Muscle of arm (tissue), 1 donor: ENCODE measurements at regions not wholly inside any gene's neighbourhood (a gene's known extent, or its start where the extent isn't known, plus 50 kb on each side); places are given as distances from the start of the nearest gene placed in this dataset.

ENCODE experiments used
- DNase-seq: peaks from one replicate; pipeline ENCODE4 v3.0.0-alpha.2; 2013

DNA sequence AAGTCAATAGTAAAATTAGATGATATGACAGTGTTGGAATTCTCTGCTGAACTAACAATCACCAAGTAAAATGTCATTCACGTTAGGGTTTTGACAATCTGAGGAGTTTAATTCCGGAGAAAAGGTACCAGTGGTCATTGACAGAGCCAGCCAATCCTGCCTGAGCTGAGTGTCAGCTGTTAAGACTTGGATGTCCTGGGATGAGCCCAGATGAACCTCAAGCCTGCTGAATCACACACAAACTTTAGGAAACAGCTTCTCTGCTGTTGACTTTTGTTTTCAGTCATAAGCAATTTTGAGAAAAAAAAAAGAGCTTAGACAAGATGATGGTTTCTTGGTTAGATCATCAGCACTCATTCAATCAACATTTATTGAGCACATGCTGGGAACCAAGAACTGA, 600.0 kb upstream of the SLC39A10 start:
- DNase-seq, result no peak

DNA sequence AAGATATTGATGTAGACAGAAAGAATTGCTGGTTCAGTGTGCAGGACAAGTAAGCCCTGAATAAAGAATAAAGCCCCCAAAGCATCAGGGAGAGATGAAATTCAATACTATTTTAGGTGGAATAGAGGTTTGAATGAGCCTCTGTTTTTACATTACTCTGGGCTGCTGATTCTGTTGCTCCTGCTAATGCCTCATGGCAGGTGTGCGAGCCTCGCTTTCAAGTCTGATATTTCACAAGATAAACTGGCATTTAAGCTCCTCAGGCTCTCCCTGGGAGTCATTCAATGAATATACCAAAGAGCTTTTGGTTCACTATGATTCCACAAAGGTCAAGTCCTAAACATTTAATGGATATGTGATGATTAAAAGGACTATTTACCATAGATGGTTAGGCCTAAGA, 601.0 kb upstream of the SLC39A10 start:
- no peak for DNase-seq

GRCh38 chr2:195051401-195051800, 605.6 kb upstream of the SLC39A10 start:
- no peak for DNase-seq

DNA sequence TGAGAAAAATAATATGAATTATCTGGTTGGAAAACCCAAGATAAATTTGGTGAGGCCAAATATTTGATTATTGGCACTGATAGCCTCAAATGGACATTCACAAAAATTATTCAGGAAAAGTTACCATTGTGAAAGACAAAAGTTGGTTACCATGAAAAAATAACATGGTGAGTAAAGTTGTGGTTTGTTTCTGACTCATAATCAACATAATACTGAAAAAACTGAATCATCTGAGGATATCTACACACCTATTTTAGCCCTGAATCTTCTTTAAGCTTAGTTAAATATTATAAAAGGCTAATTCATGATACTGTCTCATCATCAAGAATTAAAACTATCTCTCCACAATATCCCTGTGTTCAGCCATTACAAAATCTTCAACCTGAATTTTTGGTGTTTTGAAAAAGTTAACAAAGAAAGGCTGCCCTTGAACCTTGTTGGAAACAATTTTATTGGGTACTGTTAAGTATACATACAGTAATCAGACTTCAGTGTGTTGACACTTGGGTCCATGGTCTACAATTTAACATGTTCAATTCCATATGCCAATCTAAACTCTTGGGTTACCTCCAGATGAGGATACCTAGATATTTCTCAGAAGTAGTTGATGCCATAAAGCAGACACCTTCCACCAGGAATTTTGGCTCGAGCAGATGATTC, 607.5 kb upstream of the SLC39A10 start:
- no peak for DNase-seq

GRCh38 chr2:195047955-195048354, 609.1 kb upstream of the SLC39A10 start:
- DNase-seq, result no peak

- DNase-seq, result no peak
These were observed 612.2 kb upstream of the SLC39A10 start for GRCh38 chr2:195044801-195045200.

DNA sequence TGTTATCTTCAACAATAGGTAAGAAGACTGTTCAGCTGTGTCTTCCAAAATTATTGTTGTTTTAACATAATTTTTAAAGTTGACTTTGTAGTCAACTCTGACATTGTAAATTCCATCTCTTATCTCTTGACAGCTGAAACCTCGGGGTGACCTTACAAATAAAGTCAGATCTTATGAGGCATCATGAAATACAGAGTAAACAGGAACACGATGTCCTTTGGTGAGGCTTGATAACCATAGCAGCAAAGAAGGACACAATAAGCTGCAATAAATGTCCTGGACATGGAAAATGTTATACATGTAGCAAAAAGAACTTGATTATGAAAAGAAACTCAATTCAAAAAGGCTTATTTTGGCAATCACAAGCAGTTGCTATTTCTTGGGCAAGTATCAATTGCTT, 618.9 kb upstream of the SLC39A10 start:
- DNase-seq, result no peak

DNA sequence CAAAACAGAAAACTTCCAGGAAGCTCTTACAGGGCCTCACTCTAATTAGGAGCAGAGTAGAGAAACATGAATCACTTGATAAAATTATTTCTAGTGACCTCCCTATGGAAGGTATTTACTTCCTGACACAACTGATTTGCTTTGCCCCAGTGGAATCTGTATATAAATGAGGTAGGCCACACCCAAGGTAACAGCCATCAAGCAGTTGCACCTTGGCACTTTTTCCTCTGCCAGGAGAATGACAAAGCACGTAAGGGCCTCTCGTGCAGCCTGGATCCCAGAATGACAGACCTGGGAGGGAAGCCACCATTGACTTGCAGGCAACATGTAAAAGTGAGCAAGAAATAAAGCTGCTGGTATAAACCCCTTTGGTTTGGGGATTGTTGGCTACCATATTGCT, 620.0 kb upstream of the SLC39A10 start:
- DNase-seq, result no peak

GRCh38 chr2:195031411-195031810, 625.6 kb upstream of the SLC39A10 start:
- DNase-seq, result peak; percentile 12

DNA sequence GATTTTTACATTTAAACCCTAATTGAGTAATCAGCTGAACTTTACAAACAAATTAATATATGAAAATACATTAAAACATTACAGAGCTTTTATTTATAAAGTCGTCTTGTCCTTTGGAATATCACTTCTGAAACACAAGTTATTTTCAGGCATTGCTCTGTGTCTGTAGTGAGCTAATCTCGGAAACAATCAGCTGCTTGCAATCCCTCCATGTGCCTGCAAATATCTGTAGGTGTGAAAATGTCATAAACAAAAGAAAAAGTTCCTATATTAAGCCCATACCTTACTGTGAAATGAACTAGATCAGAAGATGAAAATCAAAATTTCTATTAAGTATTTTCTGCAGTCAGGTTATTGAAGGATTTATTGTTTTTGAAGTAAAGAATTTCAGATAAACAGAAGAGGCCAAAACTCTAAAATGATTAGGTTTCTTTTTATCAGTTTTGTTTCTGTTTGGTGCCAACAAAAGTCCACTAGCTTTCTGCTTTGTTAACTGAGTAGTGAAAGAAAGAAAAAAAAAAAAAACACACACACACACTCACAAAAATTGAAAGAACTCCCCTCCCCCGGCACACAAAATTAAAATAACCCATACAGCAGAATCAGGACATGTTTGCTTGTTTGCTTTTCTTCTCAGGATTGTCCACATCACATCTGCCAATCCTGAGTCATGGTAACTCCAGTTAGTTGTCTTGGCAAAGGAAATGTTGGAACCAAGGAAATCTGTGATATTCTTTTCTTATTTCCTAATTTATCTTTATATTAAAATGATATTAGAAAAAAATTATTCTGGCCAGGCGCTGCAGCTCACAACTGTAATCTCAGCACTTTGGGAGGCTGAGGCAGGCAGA, 627.0 kb upstream of the SLC39A10 start:
- DNase-seq, result no peak

GRCh38 chr2:195027947-195028346, 629.1 kb upstream of the SLC39A10 start:
- no peak for DNase-seq

DNA sequence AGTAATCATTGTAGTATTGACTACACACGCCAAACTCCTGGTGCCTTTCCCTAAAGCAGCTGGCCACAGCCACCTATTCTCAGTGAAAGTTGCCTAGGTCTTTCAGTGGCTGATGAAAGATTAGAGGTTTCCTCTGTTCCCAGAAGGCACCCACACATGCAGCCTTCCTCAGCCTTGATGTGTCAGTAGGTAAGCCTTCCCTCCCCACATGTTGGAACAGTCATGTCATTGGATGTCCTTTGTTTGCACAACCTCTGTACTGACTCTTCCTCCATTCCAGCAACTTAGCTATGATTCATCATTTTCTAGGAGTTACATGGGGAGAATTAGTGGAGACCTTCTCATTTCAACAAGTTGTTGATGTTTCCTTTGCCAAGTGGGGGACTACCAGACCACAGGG, 630.8 kb upstream of the SLC39A10 start:
- no peak for DNase-seq

- no peak for DNase-seq
These were observed 634.6 kb upstream of the SLC39A10 start for GRCh38 chr2:195022508-195022830.

GRCh38 chr2:195021711-195022507, 635.1 kb upstream of the SLC39A10 start:
- DNase-seq, result no peak

- DNase-seq, result no peak
These were observed 638.6 kb upstream of the SLC39A10 start for GRCh38 chr2:195018462-195018861.

DNA sequence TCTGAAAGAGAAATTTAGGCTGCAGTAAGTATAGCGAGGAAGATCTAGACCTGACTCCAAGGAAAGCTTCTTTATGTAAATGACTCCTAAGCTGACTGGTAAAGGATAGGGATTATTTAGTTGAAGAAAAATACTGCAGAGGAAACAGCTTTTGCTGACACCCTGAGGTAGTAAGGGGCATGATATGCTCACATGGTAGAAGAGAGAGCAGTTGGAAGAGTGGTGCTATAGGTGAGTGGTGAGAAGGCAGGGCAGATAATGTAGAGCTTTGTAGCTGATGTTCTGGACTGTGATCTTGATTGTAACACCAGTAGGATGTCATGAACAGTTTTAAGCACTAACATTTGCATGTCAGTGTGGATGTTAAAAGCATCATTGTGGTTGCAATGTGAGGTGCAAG, 639.1 kb upstream of the SLC39A10 start:
- no peak for DNase-seq

DNA sequence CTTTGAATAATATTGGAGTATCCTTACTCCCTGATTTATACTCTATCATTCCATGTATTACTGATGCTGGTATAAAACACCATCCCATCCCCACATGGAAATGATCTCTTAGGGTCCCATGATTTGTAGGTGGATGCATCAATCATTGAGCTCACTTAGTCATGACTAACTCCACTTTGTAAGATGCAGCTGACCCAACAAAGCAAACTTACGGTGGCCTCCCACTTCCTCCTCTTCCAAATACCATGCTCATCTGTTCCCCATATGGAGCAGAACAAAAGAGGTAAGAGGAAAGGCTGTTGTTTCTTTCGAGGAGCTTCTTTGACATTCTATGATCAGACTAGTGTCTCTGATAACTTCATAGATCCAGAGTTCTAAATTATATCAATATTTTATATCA, 640.2 kb upstream of the SLC39A10 start:
- no peak for DNase-seq

DNA sequence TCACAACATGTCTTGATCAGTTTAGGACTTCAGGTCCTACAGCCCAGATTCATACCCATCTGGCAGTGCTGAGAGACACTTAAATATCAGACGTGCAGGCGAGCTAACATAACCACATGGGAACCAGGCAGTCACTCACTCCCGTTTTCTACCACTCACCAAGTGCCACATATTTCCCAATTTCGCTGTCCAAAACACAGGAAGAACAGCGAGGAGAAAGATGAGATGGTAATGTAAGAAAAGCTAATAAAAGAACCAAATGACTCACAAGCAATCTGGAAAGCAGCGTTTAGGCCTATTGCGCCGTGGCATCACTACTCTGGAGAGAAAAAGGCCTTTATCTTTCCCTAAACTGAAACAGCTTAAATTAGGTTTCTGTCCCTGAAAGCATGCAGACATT, 647.8 kb upstream of the SLC39A10 start:
- DNase-seq, result no peak

- no peak for DNase-seq
These were observed 650.2 kb upstream of the SLC39A10 start for GRCh38 chr2:195006856-195007255.

DNA sequence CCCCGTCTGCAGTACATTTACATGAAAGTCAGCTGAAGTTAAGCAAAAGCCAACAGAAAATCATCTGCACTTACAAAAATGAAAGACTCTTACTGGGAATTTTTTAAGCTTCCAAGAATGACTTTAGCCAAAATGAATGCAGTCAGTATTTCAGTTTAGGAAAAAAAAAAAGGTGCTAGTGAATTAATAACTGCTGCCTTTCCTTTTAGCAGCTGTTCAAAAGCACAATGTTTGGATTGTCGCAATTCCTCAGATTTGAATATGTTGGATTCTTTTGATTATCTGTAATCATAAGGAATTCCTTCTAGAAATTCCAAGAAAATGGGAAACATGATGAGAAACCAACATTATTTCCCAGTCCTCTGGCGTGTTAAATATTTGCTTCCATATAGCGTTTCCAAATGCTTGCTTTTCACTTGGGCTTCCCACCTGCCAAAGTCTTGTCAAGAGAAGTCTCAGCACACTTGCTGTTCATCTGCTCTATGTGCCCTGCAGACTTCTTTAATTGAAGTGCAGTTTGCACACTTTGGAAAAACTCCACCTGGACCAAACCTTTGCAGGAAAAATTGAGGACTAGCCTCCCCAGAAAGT, 653.0 kb upstream of the SLC39A10 start:
- peak; percentile 71 for DNase-seq

- DNase-seq, result no peak
These were observed 655.1 kb upstream of the SLC39A10 start for GRCh38 chr2:195001924-195002323.

DNA sequence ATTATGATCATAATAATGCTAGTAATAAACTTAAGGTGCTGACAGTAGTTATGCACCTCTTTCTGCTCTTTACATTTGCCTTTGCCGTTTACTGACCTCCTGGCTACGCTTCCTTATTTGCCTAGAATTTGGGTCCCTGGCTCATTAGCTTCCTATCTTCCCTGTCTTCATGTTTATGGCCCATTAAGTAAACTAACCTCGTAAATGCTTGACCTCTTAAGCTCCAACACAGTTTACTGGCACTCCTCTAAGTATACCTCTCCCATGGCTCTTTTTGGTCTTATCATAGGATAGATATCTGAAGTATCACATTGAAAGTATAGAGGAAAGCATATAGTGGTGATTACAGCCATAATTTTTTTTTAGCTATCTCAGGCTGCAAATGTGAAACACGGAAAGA, 657.3 kb upstream of the SLC39A10 start:
- no peak for DNase-seq

- DNase-seq, result no peak
These were observed 664.4 kb upstream of the SLC39A10 start for GRCh38 chr2:194992648-194993047.
